ENCODE measurements at regions not wholly inside any gene's neighbourhood (a gene's known extent, or its start where the extent isn't known, plus 50 kb on each side); places are given as distances from the start of the nearest gene placed in this dataset.
"Not testable (repeated sequence)": the region's sequence is repeated elsewhere in the genome, so short reads cannot be mapped to it uniquely, and the experiment has no call there.

DNA sequence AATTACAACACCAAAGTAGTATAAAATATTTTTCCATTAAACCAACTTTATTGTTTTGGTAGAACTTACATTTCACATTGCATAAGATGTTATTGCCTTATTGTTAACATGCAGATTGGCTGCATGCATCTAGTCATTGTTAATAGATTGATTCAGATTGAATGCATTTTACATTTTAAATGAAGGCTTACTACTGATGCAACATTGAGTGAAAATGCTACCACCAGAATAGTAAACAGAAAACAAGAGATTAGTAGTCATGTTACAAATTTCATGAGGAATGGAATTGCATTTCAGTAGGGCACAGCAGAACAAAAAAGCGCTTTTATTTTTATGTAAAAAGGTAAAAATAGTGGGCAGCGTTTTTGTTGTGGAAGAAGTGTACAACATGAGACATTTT lies 298.3 kb downstream of the ARL4A start:
- DNase-seq (ENCODE audit: low read depth) = no peak

GRCh38 chr7:12987238-12987637 lies 299.8 kb downstream of the ARL4A start:
- DNase-seq (ENCODE audit: low read depth) = no peak

- DNase-seq (ENCODE audit: low read depth) = no peak
These were observed 303.0 kb downstream of the ARL4A start for GRCh38 chr7:12990440-12990839.

GRCh38 chr7:12993025-12993424 lies 305.6 kb downstream of the ARL4A start:
- DNase-seq (ENCODE audit: low read depth) = no peak

DNA sequence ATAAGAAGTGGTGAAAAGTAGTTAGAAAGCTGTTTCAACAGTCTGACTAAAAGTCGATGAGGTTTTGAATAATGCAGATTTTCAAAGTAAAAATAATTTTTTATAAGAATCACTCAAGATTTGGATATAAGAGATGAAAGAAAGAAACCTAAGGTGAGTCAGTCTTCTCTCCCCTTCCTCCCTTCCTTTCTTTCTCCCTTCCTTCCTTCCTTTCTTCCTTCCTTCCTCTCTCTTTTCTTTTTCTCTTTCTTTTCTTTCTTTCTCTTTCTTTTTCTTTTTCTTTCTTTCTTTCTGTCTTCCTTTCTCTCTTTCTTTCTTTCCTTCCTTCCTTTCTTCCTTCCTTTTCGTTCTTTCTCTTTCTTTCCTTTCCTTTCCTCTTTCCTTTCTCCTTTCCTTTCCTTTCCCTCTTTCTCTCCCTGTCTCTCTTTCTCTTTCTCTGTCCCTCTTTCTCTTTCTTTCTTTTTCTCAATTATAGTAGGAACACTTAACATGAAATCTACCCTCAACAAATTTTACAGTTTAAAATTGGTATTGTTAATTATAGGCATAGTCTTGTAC lies 308.6 kb downstream of the ARL4A start:
- DNase-seq (ENCODE audit: low read depth) = no peak

- no peak for DNase-seq (ENCODE audit: low read depth)
These were observed 319.9 kb downstream of the ARL4A start for GRCh38 chr7:13007331-13007730.

DNA sequence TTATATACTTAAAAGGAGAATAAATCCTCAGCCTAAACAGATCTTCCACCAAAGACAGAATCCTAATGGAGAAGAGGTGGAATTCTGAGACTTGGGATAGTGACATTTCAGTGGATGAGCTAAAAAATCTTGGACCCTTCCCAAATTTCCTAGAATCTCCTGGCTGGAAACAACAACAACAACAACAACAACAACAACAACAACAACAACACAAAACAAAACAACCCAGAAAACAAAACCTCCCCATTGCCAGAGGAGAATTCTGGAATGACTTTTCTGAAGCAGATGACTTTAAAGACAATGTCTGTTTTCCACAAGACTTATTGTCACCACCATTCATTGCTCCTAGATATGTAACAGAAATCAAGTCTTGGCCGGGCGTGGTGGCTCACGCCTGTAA lies 322.1 kb downstream of the ARL4A start:
- no peak for DNase-seq (ENCODE audit: low read depth)

- no peak for DNase-seq (ENCODE audit: low read depth)
These were observed 326.6 kb downstream of the ARL4A start for GRCh38 chr7:13014011-13014410.

DNA sequence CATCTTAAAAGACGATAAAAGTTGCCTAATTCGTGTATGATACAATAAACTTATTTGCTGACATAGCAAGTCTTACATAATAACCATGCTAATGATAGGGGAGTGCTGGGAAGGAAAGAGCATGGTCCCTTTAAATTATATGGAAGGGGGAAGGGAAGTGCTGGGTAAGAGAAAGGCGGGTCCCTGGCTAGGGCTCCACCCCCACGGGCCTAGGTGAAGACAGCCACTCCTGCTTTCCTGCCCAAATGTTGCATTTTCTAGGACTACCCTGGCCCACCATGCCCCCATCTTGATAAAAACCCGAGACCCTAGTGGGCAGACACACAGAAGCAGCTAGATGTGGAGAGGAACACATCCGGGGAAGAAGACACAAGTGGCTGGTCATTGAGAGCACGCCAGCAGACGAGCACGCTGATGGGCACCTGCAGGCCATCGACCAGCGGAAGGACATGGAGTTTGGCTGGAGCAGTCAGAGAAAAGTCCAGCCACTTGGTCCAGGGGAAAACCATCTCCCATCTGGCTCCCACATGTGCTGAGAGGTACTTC lies 328.7 kb downstream of the ARL4A start:
- no peak for DNase-seq (ENCODE audit: low read depth)

GRCh38 chr7:13016592-13017332 lies 329.3 kb downstream of the ARL4A start:
- DNase-seq (ENCODE audit: low read depth) = no peak

DNA sequence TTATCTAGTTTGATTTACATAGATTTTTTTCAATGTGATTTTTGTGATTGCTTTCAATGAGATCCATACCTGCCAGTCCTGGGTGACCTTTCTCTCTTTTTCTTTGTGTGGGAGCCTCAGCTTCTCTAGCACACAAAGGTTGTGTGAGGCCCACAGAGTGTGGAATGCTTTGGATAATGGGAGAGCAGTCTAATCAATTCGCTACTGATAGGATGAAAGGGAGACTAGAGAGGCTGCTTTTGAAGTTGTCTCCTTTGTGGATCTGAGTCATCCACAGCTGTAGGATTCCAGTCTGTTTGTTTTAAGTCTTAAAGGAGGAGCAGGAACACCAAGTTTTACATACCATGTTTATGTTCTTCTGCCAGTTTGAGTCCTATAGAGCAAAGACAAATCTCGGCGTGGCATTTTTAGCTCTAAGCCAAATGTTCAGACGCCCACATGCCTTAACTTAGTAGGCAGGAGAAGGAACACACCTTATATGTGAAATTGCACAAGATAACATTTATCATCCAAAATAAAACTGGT lies 330.0 kb downstream of the ARL4A start:
- no peak for DNase-seq (ENCODE audit: low read depth)

- DNase-seq (ENCODE audit: low read depth) = no peak
These were observed 330.4 kb downstream of the ARL4A start for GRCh38 chr7:13017881-13018280.

DNA sequence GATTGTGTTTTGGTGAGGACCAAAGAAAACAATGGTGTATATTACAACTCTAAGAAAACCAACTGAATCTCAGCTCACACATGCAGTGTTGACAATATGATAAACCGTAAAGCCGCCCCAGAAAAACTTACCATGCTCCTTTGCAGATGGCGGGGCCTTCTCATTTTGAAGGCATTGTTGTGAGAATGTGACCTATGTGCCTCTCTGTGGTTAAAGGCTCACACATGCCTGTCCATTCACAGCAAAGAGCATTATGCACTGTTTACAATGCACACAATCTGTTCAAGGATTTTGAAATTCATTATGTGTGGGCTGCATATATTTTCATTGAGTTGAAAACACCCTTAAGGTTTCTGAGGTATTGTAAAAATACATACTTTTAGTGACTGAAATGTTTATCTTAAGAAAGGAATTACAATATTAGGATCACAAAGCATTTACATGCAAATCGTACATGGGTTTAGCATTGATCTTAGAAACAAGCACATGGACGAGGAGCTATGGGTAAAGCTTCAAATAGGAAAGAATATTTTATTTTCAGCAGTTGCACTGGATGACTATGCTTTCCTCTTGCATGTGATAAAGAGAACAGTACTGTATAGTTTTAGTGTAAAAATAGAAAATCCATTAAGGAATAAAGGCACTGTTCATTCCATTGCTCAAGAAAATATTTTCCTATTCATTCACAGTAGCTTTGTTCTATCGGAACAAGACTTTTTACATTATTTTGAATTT lies 334.3 kb downstream of the ARL4A start:
- DNase-seq (ENCODE audit: low read depth) = no peak

DNA sequence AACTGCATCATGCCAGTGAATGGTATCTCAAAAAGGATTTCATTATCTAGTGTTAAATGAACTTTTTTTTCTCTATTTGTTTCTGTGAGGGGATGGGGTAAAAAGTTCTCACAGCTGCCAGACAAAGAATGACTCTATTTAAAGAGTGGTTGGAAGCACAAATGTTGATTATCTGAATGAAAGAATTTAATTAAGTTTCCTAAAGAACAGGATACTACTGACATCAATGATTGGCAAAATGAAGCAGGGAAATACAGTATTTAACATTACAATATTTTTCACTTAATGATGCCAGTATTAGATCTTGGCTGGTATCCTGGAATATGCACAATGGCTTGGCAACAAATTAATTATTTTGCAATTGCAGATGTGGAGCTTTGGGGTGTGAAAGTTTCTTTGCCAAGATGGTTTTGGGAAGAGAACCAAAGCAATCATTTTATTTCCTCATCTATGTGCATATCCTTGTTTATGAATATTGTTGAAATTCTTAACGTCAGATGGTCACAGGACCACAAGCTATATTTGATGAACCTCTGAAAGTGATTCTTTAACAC lies 336.8 kb downstream of the ARL4A start:
- no peak for DNase-seq (ENCODE audit: low read depth)

DNA sequence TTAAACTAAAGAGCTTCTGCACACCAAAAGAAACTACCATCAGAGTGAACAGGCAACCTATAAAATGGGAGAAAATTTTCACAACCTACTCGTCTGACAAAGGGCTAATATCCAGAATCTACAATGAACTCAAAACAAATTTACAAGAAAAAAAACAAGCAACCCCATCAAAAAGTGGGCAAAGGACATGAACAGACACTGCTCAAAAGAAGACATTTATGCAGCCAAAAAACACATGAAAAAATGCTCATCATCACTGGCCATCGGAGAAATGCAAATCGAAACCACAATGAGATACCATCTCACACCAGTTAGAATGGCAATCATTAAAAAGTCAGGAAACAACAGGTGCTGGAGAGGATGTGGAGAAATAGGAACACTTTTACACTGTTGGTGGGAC lies 337.6 kb downstream of the ARL4A start:
- DNase-seq (ENCODE audit: low read depth) = not testable (repeated sequence)

DNA sequence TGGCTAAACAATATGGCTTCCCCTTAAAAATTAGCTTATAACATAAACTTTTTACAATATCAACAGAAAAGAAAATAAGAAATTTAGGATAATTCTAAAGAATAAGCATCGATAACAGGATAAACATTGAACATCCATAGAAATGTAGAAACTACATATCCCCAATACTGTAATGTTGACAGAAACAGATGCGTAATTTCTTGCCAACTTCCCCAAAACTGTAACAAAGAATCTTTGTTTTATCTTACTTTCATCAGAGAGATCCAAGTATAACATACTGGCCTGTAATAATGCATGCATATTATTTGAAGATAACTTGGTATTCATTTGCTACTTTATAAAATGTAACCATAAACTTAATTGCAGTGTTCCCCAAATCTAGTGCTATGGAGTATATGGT lies 339.9 kb downstream of the ARL4A start:
- no peak for DNase-seq (ENCODE audit: low read depth)

DNA sequence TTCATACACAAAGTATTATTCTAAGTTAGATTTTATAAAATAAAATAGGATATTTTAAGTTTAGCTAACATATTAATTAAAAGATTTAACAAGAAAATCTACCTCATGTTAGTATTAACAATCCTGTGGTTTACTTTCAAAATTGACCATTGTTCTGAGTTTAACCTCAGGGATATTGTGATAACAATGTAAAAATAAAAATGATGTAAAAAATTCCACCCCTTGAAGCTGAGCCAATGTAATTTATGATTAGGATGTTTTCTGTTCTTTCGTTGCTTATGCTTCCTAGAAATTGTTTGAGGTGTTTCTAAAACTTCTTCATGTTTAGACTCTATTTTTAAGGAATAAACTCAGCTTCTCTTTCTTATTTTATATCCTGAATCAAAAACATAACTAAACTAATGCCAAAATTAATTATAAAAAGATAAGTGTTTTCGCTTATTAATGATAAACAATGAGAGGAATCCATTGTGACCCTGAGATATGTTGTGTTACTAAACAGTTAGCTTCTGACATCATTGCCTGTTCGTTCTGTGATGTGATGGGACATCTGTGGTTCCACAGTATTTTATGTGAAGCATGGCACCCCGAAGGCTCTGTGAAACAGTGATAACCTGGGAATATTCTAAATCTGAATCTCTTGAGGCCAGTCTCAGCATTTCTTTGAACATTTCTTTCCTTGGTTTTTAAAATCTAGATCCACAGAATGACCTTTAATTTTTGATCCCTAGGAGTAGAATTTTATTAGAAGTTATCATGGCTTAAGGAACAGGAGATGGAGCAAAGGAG lies 340.8 kb downstream of the ARL4A start:
- no peak for DNase-seq (ENCODE audit: low read depth)

DNA sequence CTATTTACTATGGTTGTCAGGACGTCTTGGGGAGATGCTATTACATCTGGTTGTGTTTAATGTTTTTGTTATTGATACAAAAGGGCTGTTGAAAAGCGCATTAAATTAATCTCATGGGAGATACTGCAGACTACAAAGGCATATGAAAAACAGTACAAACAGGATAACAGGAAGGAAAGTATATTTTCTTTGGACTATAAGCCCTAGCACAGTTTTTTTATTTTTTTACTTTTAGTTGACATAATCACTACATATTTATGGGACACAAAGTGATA lies 341.3 kb downstream of the ARL4A start:
- DNase-seq (ENCODE audit: low read depth) = no peak

DNA sequence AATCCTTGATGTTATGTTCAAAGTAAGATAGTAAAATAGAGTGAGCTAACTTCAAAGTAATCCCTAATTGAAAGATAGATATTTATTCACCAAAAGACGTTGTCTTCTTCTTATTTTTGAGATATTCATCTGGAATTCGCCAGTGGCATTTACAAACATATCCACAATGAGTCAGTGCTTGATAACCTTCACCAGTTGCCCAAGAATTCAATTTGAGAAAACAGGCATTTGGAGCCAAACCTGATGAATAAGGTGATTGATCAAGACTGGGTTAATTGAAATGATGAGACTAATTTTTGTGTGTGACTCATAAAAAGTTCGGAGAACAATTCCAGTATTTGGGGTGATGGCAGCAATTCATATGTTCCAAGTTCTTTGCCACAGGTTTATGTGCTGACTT lies 344.0 kb downstream of the ARL4A start:
- DNase-seq (ENCODE audit: low read depth) = no peak

- no peak for DNase-seq (ENCODE audit: low read depth)
These were observed 344.7 kb downstream of the ARL4A start for GRCh38 chr7:13032084-13032483.

GRCh38 chr7:13032576-13032975 lies 345.1 kb downstream of the ARL4A start:
- no peak for DNase-seq (ENCODE audit: low read depth)

DNA sequence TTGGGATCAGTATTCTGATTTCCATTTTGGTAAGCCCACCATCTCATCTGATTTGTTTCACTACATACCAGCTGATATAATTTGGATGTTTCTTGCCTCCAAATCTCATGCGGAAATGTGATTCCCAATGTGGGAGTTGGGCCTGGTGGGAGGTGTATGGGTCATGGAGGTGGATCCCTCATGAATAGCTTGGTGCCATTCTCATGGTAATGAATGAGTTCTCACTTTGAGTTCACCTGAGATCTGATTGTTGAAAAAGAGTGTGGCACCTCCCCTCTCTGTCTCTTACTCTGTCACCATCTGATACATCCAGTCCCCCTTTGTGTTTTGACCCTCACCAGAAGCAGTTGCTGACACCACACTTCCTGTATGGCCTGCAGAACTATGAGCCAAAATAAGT lies 347.3 kb downstream of the ARL4A start:
- no peak for DNase-seq (ENCODE audit: low read depth)
